ENCODE measurements at regions not wholly inside any gene's neighbourhood (a gene's known extent, or its start where the extent isn't known, plus 50 kb on each side); places are given as distances from the start of the nearest gene placed in this dataset.

- TF ChIP-seq CTCF (conservative IDR thresholded peaks at IDR 0.05): no peak
- no peak overlapping the region for H3K27ac ChIP-seq
Observed at GRCh38 chr19:56949626-56950025, 109.1 kb upstream of the PEG3 start.

- H3K27ac ChIP-seq: no peak overlapping the region
- TF ChIP-seq CTCF (conservative IDR thresholded peaks at IDR 0.05): no peak
Observed at GRCh38 chr19:56951672-56952071, 111.1 kb upstream of the PEG3 start.

GRCh38 chr19:56953470-56953869 is 112.9 kb upstream of the PEG3 start:
- no peak overlapping the region for H3K27ac ChIP-seq
- no peak for TF ChIP-seq CTCF (conservative IDR thresholded peaks at IDR 0.05)

GRCh38 chr19:56955637-56956216 is 115.2 kb upstream of the PEG3 start:
- no peak overlapping the region for H3K27ac ChIP-seq
- no peak for TF ChIP-seq CTCF (conservative IDR thresholded peaks at IDR 0.05)

GRCh38 chr19:56956503-56957226 is 116.1 kb upstream of the PEG3 start:
- no peak overlapping the region for H3K27ac ChIP-seq
- TF ChIP-seq CTCF (conservative IDR thresholded peaks at IDR 0.05): no peak

- no peak overlapping the region for H3K27ac ChIP-seq
- TF ChIP-seq CTCF (conservative IDR thresholded peaks at IDR 0.05): no peak
Observed at GRCh38 chr19:56959205-56959604, 118.7 kb upstream of the PEG3 start.

GRCh38 chr19:56960959-56961543 is 120.5 kb upstream of the PEG3 start:
- TF ChIP-seq CTCF (conservative IDR thresholded peaks at IDR 0.05): no peak
- no peak overlapping the region for H3K27ac ChIP-seq
